GM23338 (cell line): ENCODE measurements at regions not wholly inside any gene's neighbourhood (a gene's known extent, or its start where the extent isn't known, plus 50 kb on each side); places are given as distances from the start of the nearest gene placed in this dataset.

Source experiments
- CTCF ChIP-seq, 2 experiments: fragments of 200-600 bp in 1 of 2; sonication (generic) in 1 of 2; conservative IDR thresholded peaks; 2 replicates each; pipeline versions ENCODE4 v1.5.1 to v1.6.1; 2016 to 2017; ENCODE audit warnings: antibody characterized with exemption in 2 of 2, low read depth in 2 of 2, mild to moderate bottlenecking in 2 of 2, moderate library complexity in 1 of 2
- EZH2 ChIP-seq: fragments of 200-600 bp; sonication (generic); IDR thresholded peaks from one replicate; pipeline ENCODE4 v1.8.0; 2017; ENCODE audit warnings: antibody characterized with exemption, mild to moderate bottlenecking, low read depth; ENCODE audit not compliant: unreplicated experiment
- EZH2phosphoT487 ChIP-seq: fragments of 200-600 bp; sonication (generic); IDR thresholded peaks from one replicate; pipeline ENCODE4 v1.8.1; 2018; ENCODE audit warnings: antibody characterized with exemption; ENCODE audit not compliant: unreplicated experiment

- TF ChIP-seq CTCF (conservative IDR thresholded peaks at IDR 0.05; ENCODE audit: low read depth in 2 of 2) (no peak), EZH2phosphoT487 (no peak), EZH2 (no peak)
Observed at GRCh38 chr10:8768852-8769251, 714.4 kb downstream of the GATA3 start.
